Heart left ventricle (tissue), 13 donors: ENCODE measurements at regions not wholly inside any gene's neighbourhood (a gene's known extent, or its start where the extent isn't known, plus 50 kb on each side); places are given as distances from the start of the nearest gene placed in this dataset.

Source experiments
- POLR2A ChIP-seq, 2 donors: fragments of 450-650 bp; IDR thresholded peaks; one replicate each; pipeline ENCODE4 v1.6.1; 2017; ENCODE audit warnings: antibody characterized with exemption in 2 of 2, mild to moderate bottlenecking in 2 of 2, moderate library complexity in 2 of 2
- TF ChIP-seq, protein P1 (sequence below), 12 donors: fragments of 200-600 bp; sonication (generic) in 4 of 12; IDR thresholded peaks; one replicate each; pipeline versions ENCODE4 v1.5.0 to v1.8.0; 2018 to 2022; ENCODE audit warnings: antibody characterized with exemption in 12 of 12, mild to moderate bottlenecking in 5 of 12
- donor health status: ischemic (EF 13 %, LVEDD 7.1; RV severe dilation, severe dysfunction).
- donor health status: DM: no; HTN: yes; CAD: no.
- donor health status: DM: no; HTN: no; CAD: no.
- donor health status: ischemic (EF 25% LVEDD 6.9; RV normal size, moderate dysfunction).
- donor health status: ischemic (EF 25% LVEDD 5.7; RV mildly dilated, moderate dysfunction).
- donor health status: ischemic (EF 35%, LVEDD 5.7; RV mildly dilated, moderate dysfunction).
- donor health status: nonischemic (EF 11% LVEDD 7.7; RV severe dilation, severe dysfunction).
- donor health status: DM: yes; HTN: yes; CAD: no.
- donor health status: PGD.
- donor health status: ischemic (EF 29% LVEDD 5.4; RV normal size, mild dysfunction).
- donor health status: nonischemic (EF 23%, LVEDD 6.1; RV moderate dilation, normal function).

DNA sequence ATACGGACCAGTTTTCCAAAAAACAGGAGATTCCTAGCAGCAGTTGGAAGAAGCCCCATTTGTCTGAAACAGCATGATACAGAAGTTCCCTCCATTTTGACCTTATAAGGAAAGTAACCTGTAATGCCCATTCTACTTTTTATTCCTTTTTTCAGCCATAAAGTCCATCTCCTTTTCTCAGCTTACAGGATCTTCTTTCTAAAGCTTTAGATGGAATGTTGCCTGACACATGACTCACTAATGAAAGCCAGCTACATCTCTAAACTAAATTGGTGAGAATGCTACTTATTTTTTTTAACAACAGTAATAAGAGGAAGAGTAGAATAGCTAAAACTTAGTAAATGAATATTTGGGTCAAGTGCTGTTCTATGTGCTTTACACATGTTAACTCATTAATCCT, 234.1 kb downstream of the CDH26 start:
- TF ChIP-seq, protein P1, sequence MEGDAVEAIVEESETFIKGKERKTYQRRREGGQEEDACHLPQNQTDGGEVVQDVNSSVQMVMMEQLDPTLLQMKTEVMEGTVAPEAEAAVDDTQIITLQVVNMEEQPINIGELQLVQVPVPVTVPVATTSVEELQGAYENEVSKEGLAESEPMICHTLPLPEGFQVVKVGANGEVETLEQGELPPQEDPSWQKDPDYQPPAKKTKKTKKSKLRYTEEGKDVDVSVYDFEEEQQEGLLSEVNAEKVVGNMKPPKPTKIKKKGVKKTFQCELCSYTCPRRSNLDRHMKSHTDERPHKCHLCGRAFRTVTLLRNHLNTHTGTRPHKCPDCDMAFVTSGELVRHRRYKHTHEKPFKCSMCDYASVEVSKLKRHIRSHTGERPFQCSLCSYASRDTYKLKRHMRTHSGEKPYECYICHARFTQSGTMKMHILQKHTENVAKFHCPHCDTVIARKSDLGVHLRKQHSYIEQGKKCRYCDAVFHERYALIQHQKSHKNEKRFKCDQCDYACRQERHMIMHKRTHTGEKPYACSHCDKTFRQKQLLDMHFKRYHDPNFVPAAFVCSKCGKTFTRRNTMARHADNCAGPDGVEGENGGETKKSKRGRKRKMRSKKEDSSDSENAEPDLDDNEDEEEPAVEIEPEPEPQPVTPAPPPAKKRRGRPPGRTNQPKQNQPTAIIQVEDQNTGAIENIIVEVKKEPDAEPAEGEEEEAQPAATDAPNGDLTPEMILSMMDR (IDR thresholded peaks at IDR 0.05) = no peak
- TF ChIP-seq POLR2A (IDR thresholded peaks at IDR 0.05) = no peak
